H1 (cell line): ENCODE measurements at regions not wholly inside any gene's neighbourhood (a gene's known extent, or its start where the extent isn't known, plus 50 kb on each side); places are given as distances from the start of the nearest gene placed in this dataset.

Source experiments
- ATF3 ChIP-seq: IDR thresholded peaks from 2 replicates; pipeline ENCODE4 v1.6.1; 2011; ENCODE audit warnings: low read depth, mild to moderate bottlenecking, low read length; ENCODE audit not compliant: insufficient read depth
- CREB1 ChIP-seq: IDR thresholded peaks from 2 replicates; pipeline ENCODE4 v1.6.1; 2012; ENCODE audit warnings: inconsistent platforms
- CTCF ChIP-seq, 3 experiments: IDR thresholded peaks; 1 replicate in 2 of 3; 2 replicates in 1 of 3; pipeline versions ENCODE4 v1.5.1 to v1.6.1; 2011; ENCODE audit warnings: low read length in 3 of 3, mild to moderate bottlenecking in 3 of 3, inconsistent platforms in 2 of 3, low read depth in 1 of 3, moderate library complexity in 1 of 3; ENCODE audit not compliant: insufficient read depth in 1 of 3; ENCODE audit errors: control extremely low read depth in 1 of 3
- POLR2A ChIP-seq, 2 experiments: IDR thresholded peaks; 1 replicate in 1 of 2; 2 replicates in 1 of 2; pipeline ENCODE4 v1.6.1; 2011; ENCODE audit warnings: low read depth in 2 of 2, low read length in 2 of 2, mild to moderate bottlenecking in 2 of 2; ENCODE audit errors: control extremely low read depth in 1 of 2

GRCh38 chr5:44927115-44927733 is 118.5 kb downstream of the MRPS30 start:
- no peak for TF ChIP-seq ATF3
- TF ChIP-seq CREB1 = no peak
- TF ChIP-seq POLR2A (IDR thresholded peaks at IDR 0.05; ENCODE audit: control extremely low read depth in 1 of 2, low read depth in 2 of 2, low read length in 2 of 2) = no peak
- TF ChIP-seq CTCF (IDR thresholded peaks at IDR 0.05; ENCODE audit: control extremely low read depth in 1 of 3, insufficient read depth in 1 of 3, low read depth in 1 of 3, low read length in 3 of 3) = no peak
